SK-N-SH (cell line): ENCODE measurements at regions not wholly inside any gene's neighbourhood (a gene's known extent, or its start where the extent isn't known, plus 50 kb on each side); places are given as distances from the start of the nearest gene placed in this dataset.

ENCODE experiments used
- CTCF ChIA-PET: fragments of 300-600, 350-600 bp; formaldehyde crosslinking; extraction: SDS; loops from one replicate; lab custom pipeline; 2021; lab: Yijun Ruan, JAX
- POLR2A ChIA-PET: fragments of 350-600 bp; sonication (Branson Sonifier 250); formaldehyde crosslinking; extraction: SDS; loops from one replicate; lab custom pipeline; 2020; ENCODE audit warnings: antibody characterized with exemption, inconsistent platforms; lab: Yijun Ruan, JAX
- DNase-seq: peaks from one replicate; pipeline ENCODE4 v3.0.0; 2012
- H2AFZ ChIP-seq: fragments of 200-600 bp; sonication (generic); 2 replicates; pipeline ENCODE4 v1.8.1; 2016; ENCODE audit warnings: antibody characterized with exemption, mild to moderate bottlenecking, low read depth
- H3F3A ChIP-seq: fragments of 200-600 bp; sonication (generic); replicated peaks from 2 replicates; pipeline ENCODE3; 2016; ENCODE audit warnings: antibody characterized with exemption, mild to moderate bottlenecking; ENCODE audit not compliant: insufficient read depth
- H3K27ac ChIP-seq, 2 experiments: fragments of 200-500 bp in 1 of 2; fragments of 200-600 bp in 1 of 2; sonication (Bioruptor generic) in 1 of 2; sonication (generic), shearing (Covaris generic) in 1 of 2; 2 replicates each; pipeline versions ENCODE4 v1.5.1 to v1.6.1; 2014 to 2016; ENCODE audit warnings: low read depth in 2 of 2, inconsistent platforms in 1 of 2, low read length in 1 of 2, mild to moderate bottlenecking in 1 of 2, mixed read lengths in 1 of 2
- H3K27me3 ChIP-seq: fragments of 200-600 bp; sonication (generic), shearing (Covaris generic); 2 replicates; pipeline ENCODE4 v1.6.1; 2016; ENCODE audit warnings: mixed run types; ENCODE audit not compliant: insufficient read depth
- H3K36me3 ChIP-seq, 2 experiments: fragments of 200-500 bp in 1 of 2; fragments of 200-600 bp in 1 of 2; sonication (Bioruptor generic) in 1 of 2; sonication (generic) in 1 of 2; replicated peaks in 1 of 2; 2 replicates each; pipeline versions ENCODE3 to v1.5.1; 2014 to 2016; ENCODE audit warnings: low read length in 1 of 2, mild to moderate bottlenecking in 1 of 2; ENCODE audit not compliant: insufficient read depth in 2 of 2, control insufficient read depth in 1 of 2
- H3K4me1 ChIP-seq, 2 experiments: fragments of 200-500 bp in 1 of 2; fragments of 200-600 bp in 1 of 2; sonication (Bioruptor generic) in 1 of 2; sonication (generic), shearing (Covaris generic) in 1 of 2; 2 replicates each; pipeline versions ENCODE4 v1.5.1 to v1.6.1; 2014 to 2016; ENCODE audit warnings: low read depth in 1 of 2, low read length in 1 of 2, mixed run types in 1 of 2; ENCODE audit not compliant: insufficient read depth in 2 of 2, control insufficient read depth in 1 of 2
- H3K4me2 ChIP-seq: fragments of 200-600 bp; sonication (generic), shearing (Covaris generic); 2 replicates; pipeline ENCODE4 v1.6.1; 2017; ENCODE audit warnings: mixed run types
- H3K4me3 ChIP-seq, 2 experiments: fragments of 200-500 bp in 1 of 2; fragments of 200-600 bp in 1 of 2; sonication (Bioruptor generic) in 1 of 2; sonication (generic), shearing (Covaris generic) in 1 of 2; 2 replicates each; pipeline versions ENCODE4 v1.5.1 to v1.8.1; 2014 to 2016; ENCODE audit warnings: low read depth in 2 of 2, inconsistent platforms in 1 of 2, low read length in 1 of 2, mild to moderate bottlenecking in 1 of 2, mixed read lengths in 1 of 2, moderate library complexity in 1 of 2
- H3K79me2 ChIP-seq: fragments of 200-600 bp; sonication (generic); 2 replicates; pipeline ENCODE4 v1.8.1; 2017; ENCODE audit warnings: mild to moderate bottlenecking; ENCODE audit not compliant: insufficient read depth
- H3K9ac ChIP-seq: fragments of 200-600 bp; sonication (generic); 2 replicates; pipeline ENCODE4 v1.6.1; 2017; ENCODE audit warnings: mixed run types
- H3K9me2 ChIP-seq: fragments of 200-600 bp; sonication (generic); 2 replicates; pipeline ENCODE4 v1.6.1; 2017; ENCODE audit warnings: mixed run types
- H3K9me3 ChIP-seq: fragments of 200-600 bp; sonication (generic); 2 replicates; pipeline ENCODE4 v1.6.1; 2017; ENCODE audit warnings: mixed run types, mild to moderate bottlenecking, moderate library complexity
- H4K20me1 ChIP-seq: fragments of 200-600 bp; sonication (generic); 2 replicates; pipeline ENCODE4 v1.6.1; 2017; ENCODE audit warnings: mild to moderate bottlenecking, mixed run types; ENCODE audit not compliant: insufficient read depth
- CHD2 ChIP-seq: fragments of 150-350 bp; IDR thresholded peaks from 2 replicates; pipeline ENCODE4 v1.6.1; 2018; ENCODE audit warnings: low read length; ENCODE audit not compliant: partially characterized antibody
- CTCF ChIP-seq: fragments of 200-600 bp; sonication (generic); IDR thresholded peaks from 2 replicates; pipeline ENCODE4 v1.6.1; 2017; ENCODE audit warnings: antibody characterized with exemption, mild to moderate bottlenecking, moderate library complexity
- EZH2phosphoT487 ChIP-seq: fragments of 200-600 bp; sonication (generic); IDR thresholded peaks from 2 replicates; pipeline ENCODE4 v1.6.1; 2017; ENCODE audit warnings: low read depth, mixed run types, mild to moderate bottlenecking, antibody characterized with exemption, moderate library complexity, borderline replicate concordance
- FOXM1 ChIP-seq: IDR thresholded peaks from 2 replicates; pipeline ENCODE4 v1.4.0; 2012; ENCODE audit warnings: low read depth, mild to moderate bottlenecking
- GABPA ChIP-seq: IDR thresholded peaks from 2 replicates; pipeline ENCODE4 v1.4.0; 2012; ENCODE audit warnings: low read depth, mild to moderate bottlenecking
- IRF3 ChIP-seq: fragments of 150-350 bp; IDR thresholded peaks from 2 replicates; pipeline ENCODE4 v1.6.1; 2016; ENCODE audit warnings: mild to moderate bottlenecking, low read depth, low read length
- JUND ChIP-seq: IDR thresholded peaks from 2 replicates; pipeline ENCODE4 v1.4.0; 2012
- MEF2A ChIP-seq: IDR thresholded peaks from 2 replicates; pipeline ENCODE4 v1.4.0; 2012; ENCODE audit warnings: low read depth, borderline replicate concordance
- MXI1 ChIP-seq: IDR thresholded peaks from 2 replicates; pipeline ENCODE4 v1.6.1; 2012; ENCODE audit warnings: mild to moderate bottlenecking, low read depth, low read length, improper control_type of control experiment
- NFIC ChIP-seq: IDR thresholded peaks from 2 replicates; pipeline ENCODE4 v1.4.0; 2012; ENCODE audit warnings: borderline replicate concordance
- PBX3 ChIP-seq: IDR thresholded peaks from 2 replicates; pipeline ENCODE4; 2012
- POLR2AphosphoS5 ChIP-seq: IDR thresholded peaks from 2 replicates; pipeline ENCODE4 v1.6.1; 2012; ENCODE audit warnings: low read depth, low read length
- RAD21 ChIP-seq: IDR thresholded peaks from 2 replicates; pipeline ENCODE4 v1.6.1; 2012; ENCODE audit warnings: mild to moderate bottlenecking, low read length
- REST ChIP-seq: IDR thresholded peaks from 2 replicates; pipeline ENCODE4 v1.6.1; 2012; ENCODE audit warnings: mild to moderate bottlenecking, low read depth, low read length, moderate library complexity
- SIN3A ChIP-seq: IDR thresholded peaks from 2 replicates; pipeline ENCODE4 v1.6.1; 2012; ENCODE audit warnings: low read depth, mild to moderate bottlenecking, low read length, moderate library complexity, borderline replicate concordance
- SMC3 ChIP-seq: IDR thresholded peaks from 2 replicates; pipeline ENCODE4 v1.6.1; 2012; ENCODE audit warnings: low read depth, low read length, improper control_type of control experiment
- TAF1 ChIP-seq: IDR thresholded peaks from 2 replicates; pipeline ENCODE4 v1.6.1; 2012; ENCODE audit warnings: low read depth, mild to moderate bottlenecking, low read length, moderate library complexity, borderline replicate concordance
- USF2 ChIP-seq: fragments of 150-350 bp; IDR thresholded peaks from 2 replicates; pipeline ENCODE4 v1.6.1; 2017; ENCODE audit warnings: antibody characterized with exemption, low read length, low read depth, borderline replicate concordance
- YY1 ChIP-seq: IDR thresholded peaks from 2 replicates; pipeline ENCODE4 v1.4.0; 2012; ENCODE audit warnings: low read depth, mild to moderate bottlenecking
- WGBS: methylation state at CpG from one replicate; pipeline ENCODE4 v1.1.6; 2017; ENCODE audit warnings: low lambda C conversion rate; 5-methylcytosine and 5-hydroxymethylcytosine counted together

GRCh38 chr13:112127564-112128330 is 60.8 kb downstream of the SOX1 start:
- WGBS: 5% methylated on average over 15 of the region's 15 CpGs
- no peaks in the 10 kb centered on the region for H3K9me2 ChIP-seq
- no peak overlapping the region for H3K27ac ChIP-seq
- peaks cover 66% of the 10 kb centered on the region for H3K27me3 ChIP-seq
- H2AFZ ChIP-seq: no peak overlapping the region
- H3K36me3 ChIP-seq: no peaks in the 10 kb centered on the region
- H3F3A ChIP-seq: no peaks in the 10 kb centered on the region
- no peaks in the 10 kb centered on the region for H3K79me2 ChIP-seq
- no peak for DNase-seq
- H3K4me2 ChIP-seq: no peak overlapping the region
- no peak overlapping the region for H3K9ac ChIP-seq
- no peak for TF ChIP-seq SMC3
- TF ChIP-seq YY1: no peak
- TF ChIP-seq FOXM1: no peak
- no peak for TF ChIP-seq CTCF
- no peak for TF ChIP-seq JUND
- TF ChIP-seq CHD2: no peak
- TF ChIP-seq PBX3: no peak
- no peak for TF ChIP-seq TAF1
- no peak for TF ChIP-seq GABPA
- no peak for TF ChIP-seq POLR2AphosphoS5
- TF ChIP-seq RAD21: no peak
- POLR2A ChIA-PET: no interaction called here
- no peaks in the 10 kb centered on the region for H3K9me3 ChIP-seq
- H4K20me1 ChIP-seq: no peaks in the 10 kb centered on the region
- H3K4me1 ChIP-seq: no peaks in the 10 kb centered on the region
- H3K4me3 ChIP-seq: no peak overlapping the region
- CTCF ChIA-PET: no interaction called here

GRCh38 chr13:112128331-112128610 is 61.3 kb downstream of the SOX1 start:
- 0% methylated on average over 2 of the region's 8 CpGs for WGBS
- no peak overlapping the region for H3K4me2 ChIP-seq
- no peaks in the 10 kb centered on the region for H3K9me2 ChIP-seq
- H3F3A ChIP-seq: no peaks in the 10 kb centered on the region
- no peak overlapping the region for H3K27ac ChIP-seq
- H3K4me3 ChIP-seq: no peak overlapping the region
- no peak overlapping the region for H3K9ac ChIP-seq
- H3K4me1 ChIP-seq: no peaks in the 10 kb centered on the region
- no peaks in the 10 kb centered on the region for H3K36me3 ChIP-seq
- CTCF ChIA-PET: no interaction called here
- DNase-seq: no peak
- H2AFZ ChIP-seq: no peak overlapping the region
- POLR2A ChIA-PET: no interaction called here
- no peaks in the 10 kb centered on the region for H4K20me1 ChIP-seq
- H3K27me3 ChIP-seq: peaks cover 71% of the 10 kb centered on the region
- no peaks in the 10 kb centered on the region for H3K79me2 ChIP-seq
- H3K9me3 ChIP-seq: no peaks in the 10 kb centered on the region
- no peak for TF ChIP-seq YY1
- no peak for TF ChIP-seq MEF2A
- TF ChIP-seq NFIC: no peak
- TF ChIP-seq REST: no peak
- TF ChIP-seq JUND: no peak
- no peak for TF ChIP-seq IRF3
- TF ChIP-seq EZH2phosphoT487: no peak
- no peak for TF ChIP-seq USF2
- TF ChIP-seq CHD2: no peak
- no peak for TF ChIP-seq MXI1
- no peak for TF ChIP-seq SIN3A
